HEK293 (cell line): ENCODE measurements at regions not wholly inside any gene's neighbourhood (a gene's known extent, or its start where the extent isn't known, plus 50 kb on each side); places are given as distances from the start of the nearest gene placed in this dataset.

Experiments
- CTCF ChIA-PET: fragments of 350-600 bp; formaldehyde crosslinking; extraction: SDS; loops from one replicate; lab custom pipeline; 2021; ENCODE audit warnings: antibody characterized with exemption; lab: Yijun Ruan, JAX
- POLR2A ChIA-PET: fragments of 300-600 bp; formaldehyde crosslinking; extraction: SDS; loops from one replicate; lab custom pipeline; 2020; ENCODE audit warnings: antibody characterized with exemption, inconsistent platforms; lab: Yijun Ruan, JAX
- H3K27ac ChIP-seq: fragments of 200-500 bp; sonication (Bioruptor generic); 2 replicates; pipeline ENCODE4 v1.5.1; 2014; ENCODE audit warnings: low read depth, low read length, control low read depth, inconsistent platforms; ENCODE audit errors: extremely low read depth
- H3K36me3 ChIP-seq, 2 experiments: fragments of 200-500 bp in 1 of 2; sonication (Bioruptor generic) in 1 of 2; 1 replicate in 1 of 2; 2 replicates in 1 of 2; pipeline ENCODE4 v1.5.1; 2014 to 2017; ENCODE audit warnings: inconsistent platforms in 2 of 2, low read length in 2 of 2; ENCODE audit not compliant: control insufficient read depth in 2 of 2, insufficient read depth in 1 of 2
- H3K4me1 ChIP-seq: fragments of 200-500 bp; sonication (Bioruptor generic); 2 replicates; pipeline ENCODE4 v1.5.1; 2014; ENCODE audit warnings: mild to moderate bottlenecking, low read length, inconsistent platforms; ENCODE audit not compliant: control insufficient read depth, insufficient read depth
- H3K4me3 ChIP-seq: 2 replicates; pipeline ENCODE4 v1.5.1; 2011; ENCODE audit warnings: low read depth, mild to moderate bottlenecking, control low read depth, low read length, moderate library complexity
- H3K9me3 ChIP-seq: fragments of 200-500 bp; sonication (Bioruptor generic); 2 replicates; pipeline ENCODE4 v1.5.1; 2014; ENCODE audit warnings: low read depth, low read length, inconsistent platforms; ENCODE audit not compliant: control insufficient read depth, insufficient read depth
- GFI1B ChIP-seq: fragments of 450-650 bp; formaldehyde crosslinking; IDR thresholded peaks from 2 replicates; pipeline ENCODE4 v1.5.1; 2016; ENCODE audit warnings: missing biosample characterization, missing genetic modification characterization
- HOXC10 ChIP-seq: sonication (generic); formaldehyde crosslinking; IDR thresholded peaks from 2 replicates; pipeline ENCODE4 v1.8.1; 2023; ENCODE audit warnings: mild to moderate bottlenecking, missing genetic modification reagents
- OSR2 ChIP-seq: fragments of 450-650 bp; formaldehyde crosslinking; IDR thresholded peaks from 2 replicates; pipeline ENCODE4 v1.5.1; 2016; ENCODE audit warnings: missing biosample characterization, missing genetic modification characterization
- ZBTB21 ChIP-seq: fragments of 450-650 bp; formaldehyde crosslinking; IDR thresholded peaks from 2 replicates; pipeline ENCODE4 v1.5.1; 2017; ENCODE audit warnings: missing biosample characterization, missing genetic modification characterization
- ZNF16 ChIP-seq: fragments of 450-650 bp; formaldehyde crosslinking; IDR thresholded peaks from 2 replicates; pipeline ENCODE4 v1.5.1; 2016; ENCODE audit warnings: low read depth, missing biosample characterization, missing genetic modification characterization
- ZNF184 ChIP-seq: fragments of 450-650 bp; IDR thresholded peaks from 2 replicates; pipeline ENCODE4 v1.5.1; 2018; ENCODE audit warnings: missing biosample characterization, mild to moderate bottlenecking, missing genetic modification characterization
- ZNF302 ChIP-seq: fragments of 450-650 bp; formaldehyde crosslinking; IDR thresholded peaks from 2 replicates; pipeline ENCODE4 v1.5.1; 2016; ENCODE audit warnings: missing biosample characterization, missing genetic modification characterization, low read depth
- ZNF37A ChIP-seq: fragments of 450-650 bp; IDR thresholded peaks from 2 replicates; pipeline ENCODE4 v1.5.1; 2018; ENCODE audit warnings: missing biosample characterization, missing genetic modification characterization
- ZNF530 ChIP-seq: fragments of 450-650 bp; formaldehyde crosslinking; IDR thresholded peaks from 2 replicates; pipeline ENCODE4 v1.5.1; 2016; ENCODE audit warnings: low read depth, missing biosample characterization, missing genetic modification characterization
- ZNF623 ChIP-seq: fragments of 450-650 bp; formaldehyde crosslinking; IDR thresholded peaks from 2 replicates; pipeline ENCODE4 v1.5.1; 2016; ENCODE audit warnings: missing biosample characterization, missing genetic modification characterization
- ZNF626 ChIP-seq: fragments of 450-650 bp; sonication (Bioruptor Pico); formaldehyde crosslinking; IDR thresholded peaks from 2 replicates; pipeline ENCODE4 v1.5.1; 2018; ENCODE audit warnings: missing biosample characterization, missing genetic modification characterization, inconsistent platforms
- ZNF629 ChIP-seq: fragments of 450-650 bp; formaldehyde crosslinking; IDR thresholded peaks from 2 replicates; pipeline ENCODE4 v1.5.1; 2017; ENCODE audit warnings: missing biosample characterization, missing genetic modification characterization
- ZNF670 ChIP-seq: fragments of 450-650 bp; formaldehyde crosslinking; IDR thresholded peaks from 2 replicates; pipeline ENCODE4 v1.5.1; 2016; ENCODE audit warnings: missing biosample characterization, missing genetic modification characterization, low read depth
- ZNF677 ChIP-seq: fragments of 450-650 bp; IDR thresholded peaks from 2 replicates; pipeline ENCODE4 v1.5.0; 2018; ENCODE audit warnings: missing biosample characterization, mild to moderate bottlenecking, missing genetic modification characterization, moderate library complexity
- ZNF768 ChIP-seq: fragments of 450-650 bp; formaldehyde crosslinking; IDR thresholded peaks from 2 replicates; pipeline ENCODE4 v1.5.1; 2018; ENCODE audit warnings: missing biosample characterization, mild to moderate bottlenecking, missing genetic modification characterization
- ZNF843 ChIP-seq: fragments of 450-650 bp; formaldehyde crosslinking; IDR thresholded peaks from 2 replicates; pipeline ENCODE4 v1.5.1; 2016; ENCODE audit warnings: missing biosample characterization, missing genetic modification characterization
- TF ChIP-seq, protein P1 (sequence below): fragments of 450-650 bp; IDR thresholded peaks from 2 replicates; pipeline ENCODE4 v1.5.1; 2018; ENCODE audit warnings: missing biosample characterization, missing genetic modification characterization
- TF ChIP-seq, protein P2 (sequence below): fragments of 450-650 bp; formaldehyde crosslinking; IDR thresholded peaks from 2 replicates; pipeline ENCODE4 v1.5.1; 2016; ENCODE audit warnings: missing biosample characterization, missing genetic modification characterization
- TF ChIP-seq, protein P3 (sequence below): fragments of 450-650 bp; formaldehyde crosslinking; IDR thresholded peaks from 2 replicates; pipeline ENCODE4; 2016; ENCODE audit warnings: missing biosample characterization, missing genetic modification characterization
- TF ChIP-seq, protein P4 (sequence below): fragments of 450-650 bp; formaldehyde crosslinking; IDR thresholded peaks from 2 replicates; pipeline ENCODE4 v1.5.1; 2017; ENCODE audit warnings: missing biosample characterization, missing genetic modification characterization

GRCh38 chr6:126117251-126117650, 130.9 kb downstream of the TRMT11 start:
- Histone ChIP-seq H3K9me3 (no peaks in the 10 kb centered on the region), H3K36me3 (peaks cover 0 to 2% of the 10 kb centered on the region in 2 experiments; a peak in 1 of 3 replicates), H3K27ac (no peak overlapping the region), H3K4me3 (no peak overlapping the region), H3K4me1 (no peaks in the 10 kb centered on the region)
- ChIA-PET POLR2A (no interaction called here), CTCF (no interaction called here)
- TF ChIP-seq GFI1B (tag by site-specific recombination) = no peak
- no peak for TF ChIP-seq ZNF629 (tag by site-specific recombination)
- TF ChIP-seq, protein P1, sequence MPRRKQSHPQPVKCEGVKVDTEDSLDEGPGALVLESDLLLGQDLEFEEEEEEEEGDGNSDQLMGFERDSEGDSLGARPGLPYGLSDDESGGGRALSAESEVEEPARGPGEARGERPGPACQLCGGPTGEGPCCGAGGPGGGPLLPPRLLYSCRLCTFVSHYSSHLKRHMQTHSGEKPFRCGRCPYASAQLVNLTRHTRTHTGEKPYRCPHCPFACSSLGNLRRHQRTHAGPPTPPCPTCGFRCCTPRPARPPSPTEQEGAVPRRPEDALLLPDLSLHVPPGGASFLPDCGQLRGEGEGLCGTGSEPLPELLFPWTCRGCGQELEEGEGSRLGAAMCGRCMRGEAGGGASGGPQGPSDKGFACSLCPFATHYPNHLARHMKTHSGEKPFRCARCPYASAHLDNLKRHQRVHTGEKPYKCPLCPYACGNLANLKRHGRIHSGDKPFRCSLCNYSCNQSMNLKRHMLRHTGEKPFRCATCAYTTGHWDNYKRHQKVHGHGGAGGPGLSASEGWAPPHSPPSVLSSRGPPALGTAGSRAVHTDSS = no peak
- no peak for TF ChIP-seq ZNF677 (tag by site-specific recombination)
- TF ChIP-seq OSR2 (tag by site-specific recombination) = no peak
- TF ChIP-seq ZNF184 = no peak
- TF ChIP-seq, protein P2, sequence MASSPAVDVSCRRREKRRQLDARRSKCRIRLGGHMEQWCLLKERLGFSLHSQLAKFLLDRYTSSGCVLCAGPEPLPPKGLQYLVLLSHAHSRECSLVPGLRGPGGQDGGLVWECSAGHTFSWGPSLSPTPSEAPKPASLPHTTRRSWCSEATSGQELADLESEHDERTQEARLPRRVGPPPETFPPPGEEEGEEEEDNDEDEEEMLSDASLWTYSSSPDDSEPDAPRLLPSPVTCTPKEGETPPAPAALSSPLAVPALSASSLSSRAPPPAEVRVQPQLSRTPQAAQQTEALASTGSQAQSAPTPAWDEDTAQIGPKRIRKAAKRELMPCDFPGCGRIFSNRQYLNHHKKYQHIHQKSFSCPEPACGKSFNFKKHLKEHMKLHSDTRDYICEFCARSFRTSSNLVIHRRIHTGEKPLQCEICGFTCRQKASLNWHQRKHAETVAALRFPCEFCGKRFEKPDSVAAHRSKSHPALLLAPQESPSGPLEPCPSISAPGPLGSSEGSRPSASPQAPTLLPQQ (tag by site-specific recombination) = no peak
- no peak for TF ChIP-seq HOXC10 (CRISPR knock-in tag)
- no peak for TF ChIP-seq ZNF670
- TF ChIP-seq ZNF37A (tag by site-specific recombination) = no peak
- TF ChIP-seq ZNF16 = no peak
- TF ChIP-seq ZNF530 = no peak

DNA sequence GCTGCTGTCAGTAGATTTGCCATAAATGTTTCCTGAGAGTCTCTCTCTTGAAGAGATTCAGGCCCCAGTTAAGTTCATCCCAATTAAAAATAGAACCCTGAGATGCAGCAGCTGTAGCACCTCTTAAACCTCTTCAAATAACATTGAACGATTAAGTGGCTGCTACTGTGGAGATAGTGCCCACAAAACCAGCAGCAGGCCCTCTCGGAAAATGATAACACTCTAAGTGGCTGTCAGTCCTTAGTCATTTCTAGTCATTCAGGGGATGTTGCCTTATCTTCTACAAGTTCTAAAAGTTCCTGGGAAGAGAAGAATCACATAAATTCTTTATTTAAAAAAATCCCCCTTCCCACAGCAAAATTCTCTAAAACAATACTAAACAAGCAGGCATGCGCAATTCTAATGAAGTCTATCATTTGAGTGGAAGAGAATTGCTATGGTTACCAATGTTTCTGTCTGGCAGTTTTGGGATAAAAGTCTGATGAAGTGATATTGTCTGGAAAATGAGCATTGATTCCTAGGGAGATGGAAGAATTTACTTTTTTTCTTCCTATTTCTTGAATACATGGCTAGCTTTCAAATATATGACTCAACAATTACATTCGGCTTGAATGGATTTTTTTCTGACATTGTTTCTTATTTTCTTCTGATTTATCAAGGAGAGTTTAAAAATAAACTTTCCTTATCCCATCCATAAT, 131.9 kb downstream of the TRMT11 start:
- Histone ChIP-seq H3K4me3 (no peak overlapping the region), H3K27ac (no peak overlapping the region), H3K36me3 (peaks cover 0 to 2% of the 10 kb centered on the region in 2 experiments; a peak in 1 of 3 replicates), H3K9me3 (no peaks in the 10 kb centered on the region), H3K4me1 (no peaks in the 10 kb centered on the region)
- POLR2A ChIA-PET = no interaction called here
- TF ChIP-seq, protein P3, sequence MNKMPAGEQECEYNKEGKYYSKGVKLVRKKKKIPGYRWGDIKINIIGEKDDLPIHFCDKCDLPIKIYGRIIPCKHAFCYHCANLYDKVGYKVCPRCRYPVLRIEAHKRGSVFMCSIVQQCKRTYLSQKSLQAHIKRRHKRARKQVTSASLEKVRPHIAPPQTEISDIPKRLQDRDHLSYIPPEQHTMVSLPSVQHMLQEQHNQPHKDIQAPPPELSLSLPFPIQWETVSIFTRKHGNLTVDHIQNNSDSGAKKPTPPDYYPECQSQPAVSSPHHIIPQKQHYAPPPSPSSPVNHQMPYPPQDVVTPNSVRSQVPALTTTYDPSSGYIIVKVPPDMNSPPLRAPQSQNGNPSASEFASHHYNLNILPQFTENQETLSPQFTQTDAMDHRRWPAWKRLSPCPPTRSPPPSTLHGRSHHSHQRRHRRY (tag by site-specific recombination) = no peak
- TF ChIP-seq ZNF623 (tag by site-specific recombination) (no peak), ZBTB21 (no peak), ZNF768 (no peak), ZNF626 (tag by site-specific recombination) (no peak), ZNF843 (no peak), ZNF302 (no peak)
- TF ChIP-seq, protein P4, sequence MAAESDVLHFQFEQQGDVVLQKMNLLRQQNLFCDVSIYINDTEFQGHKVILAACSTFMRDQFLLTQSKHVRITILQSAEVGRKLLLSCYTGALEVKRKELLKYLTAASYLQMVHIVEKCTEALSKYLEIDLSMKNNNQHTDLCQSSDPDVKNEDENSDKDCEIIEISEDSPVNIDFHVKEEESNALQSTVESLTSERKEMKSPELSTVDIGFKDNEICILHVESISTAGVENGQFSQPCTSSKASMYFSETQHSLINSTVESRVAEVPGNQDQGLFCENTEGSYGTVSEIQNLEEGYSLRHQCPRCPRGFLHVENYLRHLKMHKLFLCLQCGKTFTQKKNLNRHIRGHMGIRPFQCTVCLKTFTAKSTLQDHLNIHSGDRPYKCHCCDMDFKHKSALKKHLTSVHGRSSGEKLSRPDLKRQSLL = no peak
- CTCF ChIA-PET = no interaction called here
